ENCODE measurements at regions not wholly inside any gene's neighbourhood (a gene's known extent, or its start where the extent isn't known, plus 50 kb on each side); places are given as distances from the start of the nearest gene placed in this dataset.

DNA sequence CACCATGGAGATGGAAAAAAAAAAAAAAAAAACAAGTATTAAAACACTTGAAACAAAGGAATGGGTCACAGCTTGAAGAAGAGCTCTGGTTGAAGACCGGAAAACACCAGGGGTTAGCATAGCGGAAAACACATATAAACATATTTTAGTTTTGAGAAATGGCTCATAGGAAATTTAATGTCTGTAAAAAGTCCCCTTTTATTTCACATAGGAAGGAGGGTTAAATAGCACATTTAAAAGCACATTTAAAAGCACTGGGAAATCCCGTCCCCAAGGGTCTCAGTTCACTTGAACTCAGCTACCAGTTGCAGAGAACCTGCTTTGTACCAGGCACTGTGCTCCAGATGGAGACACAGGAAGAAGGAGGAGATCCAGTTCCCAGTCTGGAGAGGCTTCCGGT, 65.5 kb downstream of the KCNE4 start:
- no peak for TF ChIP-seq CTCF (IDR thresholded peaks at IDR 0.05)
- no peak for TF ChIP-seq POLR2A (IDR thresholded peaks at IDR 0.05; ENCODE audit: low read depth)
- TF ChIP-seq EP300 (IDR thresholded peaks at IDR 0.05), result no peak
